Sigmoid colon (tissue), 4 donors: ENCODE measurements at regions not wholly inside any gene's neighbourhood (a gene's known extent, or its start where the extent isn't known, plus 50 kb on each side); places are given as distances from the start of the nearest gene placed in this dataset.

ENCODE experiments used
- EP300 ChIP-seq, 4 donors: sonication (generic); formaldehyde crosslinking; IDR thresholded peaks; one replicate each; pipeline ENCODE4 v1.6.1; 2017; ENCODE audit warnings: antibody characterized with exemption in 4 of 4
- POLR2A ChIP-seq, 2 donors: fragments of 450-650 bp; IDR thresholded peaks; one replicate each; pipeline ENCODE4 v1.6.1; 2016; ENCODE audit warnings: antibody characterized with exemption in 2 of 2, mild to moderate bottlenecking in 2 of 2, moderate library complexity in 2 of 2
- POLR2AphosphoS5 ChIP-seq, 4 donors: sonication (generic); formaldehyde crosslinking; IDR thresholded peaks; one replicate each; pipeline ENCODE4 v1.6.1; 2017; ENCODE audit warnings: antibody characterized with exemption in 4 of 4
- TF ChIP-seq, protein P1 (sequence below), 4 experiments: fragments of 450-650 bp in 3 of 4; fragments of 200-600 bp in 1 of 4; IDR thresholded peaks; one replicate each; pipeline ENCODE4 v1.5.1; 2016 to 2019; ENCODE audit warnings: antibody characterized with exemption in 4 of 4, mild to moderate bottlenecking in 3 of 4, moderate library complexity in 2 of 4

- TF ChIP-seq, protein P1, sequence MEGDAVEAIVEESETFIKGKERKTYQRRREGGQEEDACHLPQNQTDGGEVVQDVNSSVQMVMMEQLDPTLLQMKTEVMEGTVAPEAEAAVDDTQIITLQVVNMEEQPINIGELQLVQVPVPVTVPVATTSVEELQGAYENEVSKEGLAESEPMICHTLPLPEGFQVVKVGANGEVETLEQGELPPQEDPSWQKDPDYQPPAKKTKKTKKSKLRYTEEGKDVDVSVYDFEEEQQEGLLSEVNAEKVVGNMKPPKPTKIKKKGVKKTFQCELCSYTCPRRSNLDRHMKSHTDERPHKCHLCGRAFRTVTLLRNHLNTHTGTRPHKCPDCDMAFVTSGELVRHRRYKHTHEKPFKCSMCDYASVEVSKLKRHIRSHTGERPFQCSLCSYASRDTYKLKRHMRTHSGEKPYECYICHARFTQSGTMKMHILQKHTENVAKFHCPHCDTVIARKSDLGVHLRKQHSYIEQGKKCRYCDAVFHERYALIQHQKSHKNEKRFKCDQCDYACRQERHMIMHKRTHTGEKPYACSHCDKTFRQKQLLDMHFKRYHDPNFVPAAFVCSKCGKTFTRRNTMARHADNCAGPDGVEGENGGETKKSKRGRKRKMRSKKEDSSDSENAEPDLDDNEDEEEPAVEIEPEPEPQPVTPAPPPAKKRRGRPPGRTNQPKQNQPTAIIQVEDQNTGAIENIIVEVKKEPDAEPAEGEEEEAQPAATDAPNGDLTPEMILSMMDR (IDR thresholded peaks at IDR 0.05): no peak
- TF ChIP-seq POLR2A (IDR thresholded peaks at IDR 0.05) (no peak), EP300 (IDR thresholded peaks at IDR 0.05) (no peak), POLR2AphosphoS5 (IDR thresholded peaks at IDR 0.05) (no peak)
These were observed 621.3 kb upstream of the AGA start for GRCh38 chr4:178063568-178063967.
